ENCODE measurements at regions not wholly inside any gene's neighbourhood (a gene's known extent, or its start where the extent isn't known, plus 50 kb on each side); places are given as distances from the start of the nearest gene placed in this dataset.

GRCh38 chr7:3094701-3095445 lies 51.2 kb upstream of the CARD11 start:
- TF ChIP-seq CTCF (IDR thresholded peaks at IDR 0.05; ENCODE audit: partially characterized antibody, unreplicated experiment): no peak
- no peak overlapping the region for H3K27ac Mint-ChIP-seq (ENCODE audit: unreplicated experiment)

GRCh38 chr7:3097734-3098133 lies 54.1 kb upstream of the CARD11 start:
- no peak for DNase-seq
- no peaks in the 10 kb centered on the region for H3K27me3 Mint-ChIP-seq (ENCODE audit: unreplicated experiment)
- H3K4me3 Mint-ChIP-seq (ENCODE audit: unreplicated experiment): no peak overlapping the region
- no peak for TF ChIP-seq CTCF (IDR thresholded peaks at IDR 0.05; ENCODE audit: partially characterized antibody, unreplicated experiment)
- peaks cover 27% of the 10 kb centered on the region for H3K36me3 Mint-ChIP-seq (ENCODE audit: unreplicated experiment)
- no peak overlapping the region for H3K27ac Mint-ChIP-seq (ENCODE audit: unreplicated experiment)
- H3K4me1 Mint-ChIP-seq (ENCODE audit: low read depth, unreplicated experiment): no peaks in the 10 kb centered on the region
- H3K9me3 Mint-ChIP-seq (ENCODE audit: unreplicated experiment): peaks cover 9% of the 10 kb centered on the region

More at GRCh38 chr7:3094701-3095445, 51.2 kb upstream of the CARD11 start:
- peaks cover 6% of the 10 kb centered on the region for H3K9me3 Mint-ChIP-seq (ENCODE audit: unreplicated experiment)
- DNase-seq: no peak
- H3K4me1 Mint-ChIP-seq (ENCODE audit: low read depth, unreplicated experiment): no peaks in the 10 kb centered on the region
- H3K4me3 Mint-ChIP-seq (ENCODE audit: unreplicated experiment): no peak overlapping the region
- peaks cover 27% of the 10 kb centered on the region for H3K36me3 Mint-ChIP-seq (ENCODE audit: unreplicated experiment)
- H3K27me3 Mint-ChIP-seq (ENCODE audit: unreplicated experiment): peaks cover 3% of the 10 kb centered on the region

- DNase-seq: no peak
- no peak for TF ChIP-seq CTCF (IDR thresholded peaks at IDR 0.05; ENCODE audit: partially characterized antibody, unreplicated experiment)
- H3K9me3 Mint-ChIP-seq (ENCODE audit: unreplicated experiment): peaks cover 5% of the 10 kb centered on the region
- H3K36me3 Mint-ChIP-seq (ENCODE audit: unreplicated experiment): peaks cover 6% of the 10 kb centered on the region
- peaks cover 3% of the 10 kb centered on the region for H3K27me3 Mint-ChIP-seq (ENCODE audit: unreplicated experiment)
- H3K27ac Mint-ChIP-seq (ENCODE audit: unreplicated experiment): no peak overlapping the region
- no peak overlapping the region for H3K4me3 Mint-ChIP-seq (ENCODE audit: unreplicated experiment)
- H3K4me1 Mint-ChIP-seq (ENCODE audit: low read depth, unreplicated experiment): no peaks in the 10 kb centered on the region
These were observed 58.5 kb upstream of the CARD11 start for GRCh38 chr7:3102159-3102558.

- no peak overlapping the region for H3K27ac Mint-ChIP-seq (ENCODE audit: unreplicated experiment)
- DNase-seq: no peak
- H3K4me1 Mint-ChIP-seq (ENCODE audit: low read depth, unreplicated experiment): no peaks in the 10 kb centered on the region
- no peak for TF ChIP-seq CTCF (IDR thresholded peaks at IDR 0.05; ENCODE audit: partially characterized antibody, unreplicated experiment)
- H3K36me3 Mint-ChIP-seq (ENCODE audit: unreplicated experiment): no peaks in the 10 kb centered on the region
- peaks cover 3% of the 10 kb centered on the region for H3K27me3 Mint-ChIP-seq (ENCODE audit: unreplicated experiment)
- peaks cover 4% of the 10 kb centered on the region for H3K9me3 Mint-ChIP-seq (ENCODE audit: unreplicated experiment)
- no peak overlapping the region for H3K4me3 Mint-ChIP-seq (ENCODE audit: unreplicated experiment)
These were observed 60.1 kb upstream of the CARD11 start for GRCh38 chr7:3103614-3104398.

- Mint-ChIP-seq H3K4me3 (ENCODE audit: unreplicated experiment) (no peak overlapping the region), H3K9me3 (ENCODE audit: unreplicated experiment) (peaks cover 2% of the 10 kb centered on the region), H3K27ac (ENCODE audit: unreplicated experiment) (no peak overlapping the region), H3K27me3 (ENCODE audit: unreplicated experiment) (peaks cover 5% of the 10 kb centered on the region), H3K4me1 (ENCODE audit: low read depth, unreplicated experiment) (no peaks in the 10 kb centered on the region), H3K36me3 (ENCODE audit: unreplicated experiment) (no peaks in the 10 kb centered on the region)
- TF ChIP-seq CTCF (IDR thresholded peaks at IDR 0.05; ENCODE audit: partially characterized antibody, unreplicated experiment): no peak
- DNase-seq: no peak
These were observed 62.2 kb upstream of the CARD11 start for GRCh38 chr7:3105856-3106255.
